Caco-2 (cell line): ENCODE measurements at regions not wholly inside any gene's neighbourhood (a gene's known extent, or its start where the extent isn't known, plus 50 kb on each side); places are given as distances from the start of the nearest gene placed in this dataset.

ENCODE experiments used
- BruUV-seq: library from RNA; stranded (reverse); fragments of 400-500 nt; replicated peaks from 2 replicates; lab custom pipeline; 2021; lab: Mats Ljungman, UMichigan
- CTCF ChIA-PET: fragments of 300-600 bp; sonication (Branson Sonifier 250); formaldehyde crosslinking; loops from one replicate; lab custom pipeline; 2022; ENCODE audit warnings: antibody characterized with exemption; lab: Charles Lee
- POLR2A ChIA-PET: fragments of 300-600 bp; sonication (Branson Sonifier 250); formaldehyde crosslinking; loops from one replicate; lab custom pipeline; 2022; ENCODE audit warnings: antibody characterized with exemption; lab: Charles Lee
- DNase-seq, 2 experiments: peaks; one replicate each; pipeline versions ENCODE4 v3.0.0 to v3.0.0-alpha.2; 2020 to 2022
- H3K27me3 ChIP-seq: replicated peaks from 2 replicates; pipeline ENCODE4 v1.6.0; 2011; ENCODE audit warnings: low read length; ENCODE audit not compliant: control insufficient read depth, insufficient read depth
- H3K36me3 ChIP-seq: 2 replicates; pipeline ENCODE4 v1.5.1; 2011; ENCODE audit warnings: low read length; ENCODE audit not compliant: control insufficient read depth, insufficient read depth
- H3K4me1 ChIP-seq: fragments of 250-450 bp; sonication (Bioruptor Pico); 2 replicates; pipeline ENCODE4 v1.5.1; 2020; ENCODE audit warnings: mild to moderate bottlenecking
- H3K4me3 ChIP-seq: 2 replicates; pipeline ENCODE4 v1.5.1; 2011; ENCODE audit warnings: low read depth, mild to moderate bottlenecking, control low read depth, low read length
- H3K9me3 ChIP-seq: fragments of 250-450 bp; sonication (Bioruptor Pico); 2 replicates; pipeline ENCODE4 v1.5.1; 2020; ENCODE audit warnings: mild to moderate bottlenecking, moderate library complexity
- H3K27ac Mint-ChIP-seq: one replicate; pipeline ENCODE4 v1.8.0; 2022; ENCODE audit warnings: mixed read lengths; ENCODE audit not compliant: unreplicated experiment
- H3K27me3 Mint-ChIP-seq: one replicate; pipeline ENCODE4 v1.8.0; 2022; ENCODE audit warnings: mixed read lengths; ENCODE audit not compliant: insufficient read depth, unreplicated experiment
- H3K36me3 Mint-ChIP-seq: one replicate; pipeline ENCODE4 v1.8.0; 2022; ENCODE audit warnings: mild to moderate bottlenecking, mixed read lengths; ENCODE audit not compliant: insufficient read depth, unreplicated experiment
- H3K4me1 Mint-ChIP-seq: one replicate; pipeline ENCODE4 v1.8.0; 2022; ENCODE audit warnings: low read depth, mixed read lengths; ENCODE audit not compliant: unreplicated experiment
- H3K4me3 Mint-ChIP-seq: one replicate; pipeline ENCODE4 v1.8.0; 2022; ENCODE audit warnings: mild to moderate bottlenecking, moderate library complexity, mixed read lengths; ENCODE audit not compliant: unreplicated experiment
- H3K9me3 Mint-ChIP-seq: one replicate; pipeline ENCODE4 v1.8.0; 2022; ENCODE audit warnings: mixed read lengths; ENCODE audit not compliant: unreplicated experiment
- CTCF ChIP-seq, 2 experiments: fragments of 200-600 bp in 1 of 2; IDR thresholded peaks; 1 replicate in 1 of 2; 2 replicates in 1 of 2; pipeline versions ENCODE4 v1.5.1 to v1.8.0; 2011 to 2022; ENCODE audit warnings: antibody characterized with exemption in 1 of 2, control low read depth in 1 of 2, inconsistent platforms in 1 of 2, low read depth in 1 of 2, low read length in 1 of 2, mild to moderate bottlenecking in 1 of 2, moderate library complexity in 1 of 2; ENCODE audit not compliant: insufficient read depth in 1 of 2, severe bottlenecking in 1 of 2, unreplicated experiment in 1 of 2
- intact Hi-C: fragments of 100-400 bp; cut with micrococcal nuclease; formaldehyde crosslinking; loops from one replicate; pipeline ENCODE4 v1.10.0; 2022; ENCODE audit not compliant: unreplicated experiment

GRCh38 chr17:77875881-77876509, 82.5 kb upstream of the TNRC6C start:
- Histone ChIP-seq H3K27me3 (peaks cover 2% of the 10 kb centered on the region; the same call in 1 of the 2 replicates), H3K9me3 (peaks cover 15% of the 10 kb centered on the region), H3K4me3 (no peak overlapping the region), H3K36me3 (no peaks in the 10 kb centered on the region), H3K4me1 (no peaks in the 10 kb centered on the region)
- POLR2A ChIA-PET, result no interaction called here
- H3K27me3 Mint-ChIP-seq, result peaks cover 11% of the 10 kb centered on the region
- TF ChIP-seq CTCF (IDR thresholded peaks at IDR 0.05; ENCODE audit: insufficient read depth in 1 of 2, low read depth in 1 of 2, low read length in 1 of 2, severe bottlenecking in 1 of 2, unreplicated experiment in 1 of 2), result no peak
- CTCF ChIA-PET, result no interaction called here
- no peak overlapping the region for H3K4me3 Mint-ChIP-seq
- intact Hi-C loops, result no loop called here
- no peak overlapping the region for H3K27ac Mint-ChIP-seq
- H3K36me3 Mint-ChIP-seq, result peaks cover 8% of the 10 kb centered on the region
- BruUV-seq, result no TSS peak
- no peak for DNase-seq
- H3K4me1 Mint-ChIP-seq, result no peaks in the 10 kb centered on the region
- peaks cover 24% of the 10 kb centered on the region for H3K9me3 Mint-ChIP-seq

- H3K9me3 Mint-ChIP-seq, result peaks cover 24% of the 10 kb centered on the region
- peaks cover 11% of the 10 kb centered on the region for H3K27me3 Mint-ChIP-seq
- H3K27ac Mint-ChIP-seq, result no peak overlapping the region
- ChIA-PET CTCF (interaction anchor here (0.7 kb wide), 1 partner anchor 164 kb away, joined by 5 read pairs; no protein-coding TSS in a partner anchor), POLR2A (no interaction called here)
- H3K4me1 ChIP-seq, result no peaks in the 10 kb centered on the region
- H3K4me3 Mint-ChIP-seq, result no peak overlapping the region
- DNase-seq, result no peak
- H3K36me3 ChIP-seq, result no peaks in the 10 kb centered on the region
- H3K9me3 ChIP-seq, result peaks cover 15% of the 10 kb centered on the region
- peaks cover 8% of the 10 kb centered on the region for H3K36me3 Mint-ChIP-seq
- no TSS peak for BruUV-seq
- H3K27me3 ChIP-seq, result peaks cover 3% of the 10 kb centered on the region; the same call in 1 of the 2 replicates
- intact Hi-C loops, result no loop called here
- TF ChIP-seq CTCF (IDR thresholded peaks at IDR 0.05; ENCODE audit: insufficient read depth in 1 of 2, low read depth in 1 of 2, low read length in 1 of 2, severe bottlenecking in 1 of 2, unreplicated experiment in 1 of 2), result no peak
- no peaks in the 10 kb centered on the region for H3K4me1 Mint-ChIP-seq
- H3K4me3 ChIP-seq, result no peak overlapping the region
Observed at GRCh38 chr17:77877036-77877435, 81.5 kb upstream of the TNRC6C start.

GRCh38 chr17:77877646-77878355, 80.7 kb upstream of the TNRC6C start:
- no peaks in the 10 kb centered on the region for H3K4me1 Mint-ChIP-seq
- H3K27me3 Mint-ChIP-seq, result peaks cover 11% of the 10 kb centered on the region
- H3K4me3 Mint-ChIP-seq, result no peak overlapping the region
- H3K9me3 ChIP-seq, result peaks cover 15% of the 10 kb centered on the region
- H3K27ac Mint-ChIP-seq, result no peak overlapping the region
- BruUV-seq, result no TSS peak
- TF ChIP-seq CTCF (IDR thresholded peaks at IDR 0.05; ENCODE audit: insufficient read depth in 1 of 2, low read depth in 1 of 2, low read length in 1 of 2, severe bottlenecking in 1 of 2, unreplicated experiment in 1 of 2), result no peak
- peaks cover 8% of the 10 kb centered on the region for H3K36me3 Mint-ChIP-seq
- ChIA-PET POLR2A (no interaction called here), CTCF (no interaction called here)
- H3K36me3 ChIP-seq, result no peaks in the 10 kb centered on the region
- peaks cover 3% of the 10 kb centered on the region; the same call in 1 of the 2 replicates for H3K27me3 ChIP-seq
- peaks cover 24% of the 10 kb centered on the region for H3K9me3 Mint-ChIP-seq
- no peak overlapping the region for H3K4me3 ChIP-seq
- DNase-seq, result no peak
- intact Hi-C loops, result no loop called here
- no peaks in the 10 kb centered on the region for H3K4me1 ChIP-seq
